ENCODE measurements at regions not wholly inside any gene's neighbourhood (a gene's known extent, or its start where the extent isn't known, plus 50 kb on each side); places are given as distances from the start of the nearest gene placed in this dataset.

DNA sequence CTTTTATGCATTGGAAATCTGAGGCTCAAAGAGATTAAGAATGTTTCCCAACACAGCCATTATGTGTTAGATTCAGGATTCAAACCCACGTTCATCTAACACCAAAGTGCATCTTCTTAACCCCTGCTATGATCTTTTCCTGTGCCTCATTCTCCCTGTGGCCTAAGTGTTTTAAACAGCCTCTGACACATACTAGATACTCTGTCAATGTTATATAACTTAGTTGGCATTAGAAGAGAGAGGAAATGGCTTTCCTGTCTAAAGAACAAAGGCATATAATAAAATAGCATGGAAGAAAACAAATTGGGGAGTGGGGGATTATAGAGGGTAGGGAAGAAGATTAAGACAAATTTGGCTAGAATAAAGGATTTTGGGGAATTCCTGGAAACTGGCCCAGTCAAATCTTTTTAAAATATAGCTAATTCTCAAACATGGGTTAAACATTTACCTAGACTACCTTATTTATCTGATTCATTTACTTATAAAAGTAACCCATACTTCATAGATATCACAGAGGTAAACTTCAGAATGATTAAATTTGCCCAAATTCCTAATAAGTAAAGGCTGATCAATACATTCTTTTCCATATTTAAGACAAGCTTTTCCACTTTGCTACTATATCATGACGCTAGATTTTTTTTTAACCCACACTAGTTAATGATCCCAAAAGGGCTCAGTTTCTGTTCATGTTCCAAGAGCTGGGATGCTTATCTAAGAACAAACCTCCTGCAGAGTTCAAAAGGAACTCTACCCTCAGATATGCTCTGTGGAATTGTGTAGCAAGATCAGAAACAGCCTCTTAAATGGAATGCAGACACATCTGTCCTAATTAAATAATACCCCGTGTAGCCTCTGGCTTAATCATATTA lies 122.9 kb upstream of the PTPRG start:
- TF ChIP-seq, protein P1, sequence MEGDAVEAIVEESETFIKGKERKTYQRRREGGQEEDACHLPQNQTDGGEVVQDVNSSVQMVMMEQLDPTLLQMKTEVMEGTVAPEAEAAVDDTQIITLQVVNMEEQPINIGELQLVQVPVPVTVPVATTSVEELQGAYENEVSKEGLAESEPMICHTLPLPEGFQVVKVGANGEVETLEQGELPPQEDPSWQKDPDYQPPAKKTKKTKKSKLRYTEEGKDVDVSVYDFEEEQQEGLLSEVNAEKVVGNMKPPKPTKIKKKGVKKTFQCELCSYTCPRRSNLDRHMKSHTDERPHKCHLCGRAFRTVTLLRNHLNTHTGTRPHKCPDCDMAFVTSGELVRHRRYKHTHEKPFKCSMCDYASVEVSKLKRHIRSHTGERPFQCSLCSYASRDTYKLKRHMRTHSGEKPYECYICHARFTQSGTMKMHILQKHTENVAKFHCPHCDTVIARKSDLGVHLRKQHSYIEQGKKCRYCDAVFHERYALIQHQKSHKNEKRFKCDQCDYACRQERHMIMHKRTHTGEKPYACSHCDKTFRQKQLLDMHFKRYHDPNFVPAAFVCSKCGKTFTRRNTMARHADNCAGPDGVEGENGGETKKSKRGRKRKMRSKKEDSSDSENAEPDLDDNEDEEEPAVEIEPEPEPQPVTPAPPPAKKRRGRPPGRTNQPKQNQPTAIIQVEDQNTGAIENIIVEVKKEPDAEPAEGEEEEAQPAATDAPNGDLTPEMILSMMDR (IDR thresholded peaks at IDR 0.05; ENCODE audit: low read depth, low read length, missing control alignments) = no peak
- no peak overlapping the region for H3K4me3 ChIP-seq (replicated peaks; ENCODE audit: low read depth, low read length)
- DNase-seq (ENCODE audit: extremely low read depth, low read depth) = no peak

DNA sequence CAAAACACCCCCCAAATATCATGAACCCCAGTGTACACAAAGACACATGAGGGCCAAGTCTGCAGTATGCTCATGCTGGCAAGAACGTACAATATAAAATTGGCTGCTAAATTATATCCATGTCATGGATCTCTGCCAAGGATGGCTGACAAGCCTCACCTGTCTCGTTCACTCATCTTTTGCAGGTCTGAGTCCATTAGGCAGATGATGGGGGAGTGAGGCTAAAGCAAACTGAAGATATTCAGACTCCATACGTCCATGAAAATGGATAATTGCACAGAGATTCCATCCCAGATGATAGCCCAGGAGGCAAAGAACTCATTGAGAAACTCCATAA lies 122.3 kb upstream of the PTPRG start:
- H3K4me3 ChIP-seq (replicated peaks; ENCODE audit: low read depth, low read length) = no peak overlapping the region
- TF ChIP-seq, protein P1 (IDR thresholded peaks at IDR 0.05; ENCODE audit: low read depth, low read length, missing control alignments) = no peak
- no peak for DNase-seq (ENCODE audit: extremely low read depth, low read depth)

DNA sequence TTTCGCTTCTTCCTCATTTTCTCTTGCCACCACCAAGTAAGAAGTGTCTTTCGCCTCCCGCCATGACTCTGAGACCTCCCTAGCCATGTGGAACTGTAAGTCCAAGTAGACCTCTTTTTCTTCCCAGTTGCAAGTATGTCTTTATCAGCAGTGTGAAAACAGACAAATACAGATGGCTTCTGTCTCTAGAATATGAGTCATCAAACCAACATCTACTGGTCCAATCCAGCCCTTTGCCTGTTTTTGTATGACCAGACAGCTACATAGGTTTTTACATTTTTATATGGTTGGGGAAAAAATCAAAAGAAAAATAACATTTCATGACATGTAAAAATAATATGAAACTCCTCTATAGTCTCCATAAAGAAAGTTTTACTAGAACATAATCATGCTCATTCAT lies 118.7 kb upstream of the PTPRG start:
- H3K4me3 ChIP-seq (replicated peaks; ENCODE audit: low read depth, low read length) = no peak overlapping the region
- TF ChIP-seq, protein P1 (IDR thresholded peaks at IDR 0.05; ENCODE audit: low read depth, low read length, missing control alignments) = no peak
- DNase-seq (ENCODE audit: extremely low read depth, low read depth) = no peak

DNA sequence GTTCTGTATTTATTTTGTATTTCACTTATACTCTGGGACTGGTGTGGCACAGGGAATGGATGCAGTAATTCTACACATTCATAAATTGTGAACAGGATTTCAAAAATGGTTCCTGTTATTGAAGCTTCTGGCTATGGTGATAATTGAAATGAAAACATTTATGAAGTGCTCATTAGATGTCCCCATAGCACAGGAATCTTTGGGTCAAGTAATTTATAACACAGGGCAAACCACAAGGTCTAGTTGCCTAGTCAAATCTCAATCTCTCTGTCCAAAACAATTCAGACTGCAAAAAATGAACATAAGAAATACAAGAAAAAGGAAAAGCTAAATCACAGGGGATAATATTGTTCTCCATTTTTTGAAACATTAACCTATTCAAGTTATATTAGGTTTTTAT lies 117.5 kb upstream of the PTPRG start:
- TF ChIP-seq, protein P1 (IDR thresholded peaks at IDR 0.05; ENCODE audit: low read depth, low read length, missing control alignments) = no peak
- H3K4me3 ChIP-seq (replicated peaks; ENCODE audit: low read depth, low read length) = no peak overlapping the region
- no peak for DNase-seq (ENCODE audit: extremely low read depth, low read depth)

DNA sequence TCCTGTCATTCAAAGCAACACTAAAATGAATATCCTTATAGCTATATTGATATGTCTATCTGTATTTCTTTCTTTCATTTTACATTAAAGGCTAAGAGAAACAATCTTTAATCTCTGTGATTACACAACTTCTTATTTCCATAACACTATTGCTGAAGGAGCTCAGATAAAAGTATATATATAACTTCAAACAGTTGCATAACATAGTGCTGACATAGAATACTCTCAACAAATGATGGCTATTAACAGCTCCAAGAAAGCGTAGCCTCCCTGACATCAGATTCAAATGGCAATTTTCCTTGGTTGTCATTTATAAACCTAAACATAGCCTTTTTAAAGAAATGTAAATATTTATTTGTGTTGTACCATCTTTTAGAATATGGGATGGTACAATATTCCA lies 116.6 kb upstream of the PTPRG start:
- H3K4me3 ChIP-seq (replicated peaks; ENCODE audit: low read depth, low read length) = no peak overlapping the region
- TF ChIP-seq, protein P1 (IDR thresholded peaks at IDR 0.05; ENCODE audit: low read depth, low read length, missing control alignments) = no peak
- no peak for DNase-seq (ENCODE audit: extremely low read depth, low read depth)

DNA sequence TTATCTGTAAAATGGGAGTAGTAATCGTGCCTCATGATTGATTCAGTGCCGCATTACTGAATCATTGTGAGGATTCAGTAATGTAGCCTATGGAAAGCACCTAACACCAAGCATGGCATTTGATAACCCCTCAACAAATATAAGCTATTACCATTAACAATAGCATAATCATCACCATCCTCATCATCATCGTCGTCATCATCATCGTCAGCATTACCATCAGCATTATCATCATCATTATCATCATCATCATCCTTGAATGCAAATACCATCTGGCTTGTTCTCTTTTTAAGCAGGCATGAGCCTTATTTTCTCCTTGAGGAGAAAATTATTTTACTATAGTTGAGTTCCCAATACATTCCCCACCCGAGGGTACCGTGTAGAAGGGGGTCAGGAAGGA lies 115.4 kb upstream of the PTPRG start:
- TF ChIP-seq, protein P1 (IDR thresholded peaks at IDR 0.05; ENCODE audit: low read depth, low read length, missing control alignments) = no peak
- no peak for DNase-seq (ENCODE audit: extremely low read depth, low read depth)
- no peak overlapping the region for H3K4me3 ChIP-seq (replicated peaks; ENCODE audit: low read depth, low read length)

DNA sequence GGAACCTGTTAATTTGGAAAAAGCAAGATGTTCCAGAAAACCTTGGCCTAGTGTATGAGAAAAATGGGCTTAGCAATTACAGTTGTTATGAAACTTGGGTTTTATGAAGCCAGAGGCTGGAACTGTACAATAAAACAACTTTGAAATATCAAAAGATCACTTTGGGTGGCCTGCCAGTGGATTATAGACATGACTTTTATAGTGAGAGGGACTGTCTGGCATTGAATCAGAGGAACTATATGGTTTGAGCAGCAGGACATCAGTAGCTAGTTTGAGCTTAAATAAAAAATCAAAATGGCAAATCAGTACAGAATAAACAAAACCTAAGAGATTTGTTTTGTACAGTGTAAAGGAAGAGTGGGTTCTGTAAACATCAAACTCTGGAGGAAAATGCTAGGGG lies 115.0 kb upstream of the PTPRG start:
- no peak for DNase-seq (ENCODE audit: extremely low read depth, low read depth)
- TF ChIP-seq, protein P1 (IDR thresholded peaks at IDR 0.05; ENCODE audit: low read depth, low read length, missing control alignments) = no peak
- no peak overlapping the region for H3K4me3 ChIP-seq (replicated peaks; ENCODE audit: low read depth, low read length)

All from HFF-Myc (cell line).